ENCODE measurements at regions not wholly inside any gene's neighbourhood (a gene's known extent, or its start where the extent isn't known, plus 50 kb on each side); places are given as distances from the start of the nearest gene placed in this dataset.

DNA sequence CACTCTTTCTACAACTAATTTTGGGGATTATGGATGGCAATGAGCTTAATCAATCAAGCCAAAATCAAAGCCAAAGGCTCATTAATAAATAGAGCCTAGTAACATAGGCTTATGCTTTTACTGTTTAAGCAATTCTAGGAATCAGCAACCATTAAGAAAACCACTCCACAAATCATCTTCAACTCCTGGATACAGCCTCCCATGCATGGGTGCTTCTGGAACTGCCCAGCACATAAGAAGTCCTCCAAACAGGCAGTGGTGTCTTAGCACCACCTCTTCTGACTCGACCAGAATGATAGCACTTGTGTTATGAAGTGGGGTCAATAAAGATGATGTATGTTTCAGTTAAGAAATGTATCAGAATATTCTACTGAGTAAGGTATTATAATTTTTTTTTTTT is 104.4 kb upstream of the SERPINE2 start:
- TF ChIP-seq, protein P1, sequence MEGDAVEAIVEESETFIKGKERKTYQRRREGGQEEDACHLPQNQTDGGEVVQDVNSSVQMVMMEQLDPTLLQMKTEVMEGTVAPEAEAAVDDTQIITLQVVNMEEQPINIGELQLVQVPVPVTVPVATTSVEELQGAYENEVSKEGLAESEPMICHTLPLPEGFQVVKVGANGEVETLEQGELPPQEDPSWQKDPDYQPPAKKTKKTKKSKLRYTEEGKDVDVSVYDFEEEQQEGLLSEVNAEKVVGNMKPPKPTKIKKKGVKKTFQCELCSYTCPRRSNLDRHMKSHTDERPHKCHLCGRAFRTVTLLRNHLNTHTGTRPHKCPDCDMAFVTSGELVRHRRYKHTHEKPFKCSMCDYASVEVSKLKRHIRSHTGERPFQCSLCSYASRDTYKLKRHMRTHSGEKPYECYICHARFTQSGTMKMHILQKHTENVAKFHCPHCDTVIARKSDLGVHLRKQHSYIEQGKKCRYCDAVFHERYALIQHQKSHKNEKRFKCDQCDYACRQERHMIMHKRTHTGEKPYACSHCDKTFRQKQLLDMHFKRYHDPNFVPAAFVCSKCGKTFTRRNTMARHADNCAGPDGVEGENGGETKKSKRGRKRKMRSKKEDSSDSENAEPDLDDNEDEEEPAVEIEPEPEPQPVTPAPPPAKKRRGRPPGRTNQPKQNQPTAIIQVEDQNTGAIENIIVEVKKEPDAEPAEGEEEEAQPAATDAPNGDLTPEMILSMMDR (IDR thresholded peaks at IDR 0.05; ENCODE audit: low read depth, low read length) = no peak
- no peak for DNase-seq (ENCODE audit: extremely low read depth, low read depth)

DNA sequence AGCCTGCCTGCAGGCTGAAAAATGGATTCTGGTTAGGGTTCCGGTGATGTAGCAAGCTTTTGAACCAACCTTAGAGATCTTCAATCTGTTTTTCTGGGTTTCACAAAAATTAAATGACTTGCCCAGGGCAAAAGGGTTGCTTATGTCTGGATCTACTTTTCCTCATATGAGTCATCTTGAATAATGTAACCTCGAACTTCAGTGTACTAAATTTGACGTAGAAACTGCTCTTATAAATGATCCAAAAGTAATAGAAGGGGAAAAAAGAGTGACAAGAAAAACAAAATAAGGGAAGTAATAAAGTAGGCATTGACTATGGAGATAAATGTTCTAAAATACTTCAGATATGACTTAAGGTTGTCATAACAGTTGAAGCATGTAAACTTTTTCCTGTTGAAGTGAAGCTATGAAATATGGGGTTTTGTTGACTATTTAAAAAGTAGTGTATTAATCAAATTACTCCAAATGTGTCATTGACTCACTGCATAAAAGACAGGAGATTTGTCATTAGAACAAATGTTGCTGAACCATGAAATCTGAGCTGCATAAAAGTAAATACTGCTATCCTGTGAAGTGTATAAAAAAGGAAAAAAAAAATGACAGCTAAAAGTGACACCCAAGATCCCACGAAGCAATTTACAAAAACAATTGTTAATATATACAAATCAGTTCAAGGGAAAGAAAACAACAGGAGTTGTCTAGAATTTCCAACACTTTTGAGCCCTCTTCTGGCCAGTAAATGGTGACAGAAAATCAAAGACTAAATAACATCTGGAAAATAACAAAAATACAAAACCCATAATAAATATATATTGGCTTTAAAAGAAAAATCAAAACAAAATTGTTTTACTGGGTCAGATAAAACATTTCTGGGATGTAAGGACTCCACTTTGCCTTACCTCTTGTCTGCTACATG is 103.6 kb upstream of the SERPINE2 start:
- TF ChIP-seq, protein P1 (IDR thresholded peaks at IDR 0.05; ENCODE audit: low read depth, low read length) = no peak; the same call in 1 of the 2 replicates
- DNase-seq (ENCODE audit: extremely low read depth, low read depth) = no peak

GRCh38 chr2:224141304-224141703 is 102.2 kb upstream of the SERPINE2 start:
- DNase-seq (ENCODE audit: extremely low read depth, low read depth) = no peak
- TF ChIP-seq, protein P1 (IDR thresholded peaks at IDR 0.05; ENCODE audit: low read depth, low read length) = no peak

DNA sequence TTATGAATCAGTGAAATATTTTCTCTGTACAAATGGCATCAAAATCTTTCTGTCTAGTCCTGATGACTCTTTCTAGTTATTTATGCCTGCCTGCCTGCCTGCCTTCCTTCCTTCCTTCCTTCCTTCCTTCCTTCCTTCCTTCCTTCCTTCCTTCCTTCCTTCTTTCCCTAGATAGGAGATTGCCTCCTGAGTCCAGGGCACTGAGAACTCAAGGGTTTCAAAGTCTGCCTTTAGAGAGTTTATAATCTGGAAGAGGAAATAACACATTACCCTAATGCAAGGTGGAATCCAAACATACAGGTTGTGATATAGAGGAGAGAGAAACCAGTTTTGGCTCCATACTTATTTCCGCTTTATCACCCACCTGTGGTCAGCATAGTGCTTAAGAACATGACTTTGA is 98.1 kb upstream of the SERPINE2 start:
- TF ChIP-seq, protein P1 (IDR thresholded peaks at IDR 0.05; ENCODE audit: low read depth, low read length) = no peak
- DNase-seq (ENCODE audit: extremely low read depth, low read depth) = no peak

GRCh38 chr2:224136396-224136795 is 97.3 kb upstream of the SERPINE2 start:
- no peak for DNase-seq (ENCODE audit: extremely low read depth, low read depth)

GRCh38 chr2:224135881-224136280 is 96.8 kb upstream of the SERPINE2 start:
- TF ChIP-seq, protein P1 (IDR thresholded peaks at IDR 0.05; ENCODE audit: low read depth, low read length) = no peak
- no peak for DNase-seq (ENCODE audit: extremely low read depth, low read depth)

More at GRCh38 chr2:224136396-224136795, 97.3 kb upstream of the SERPINE2 start:
- TF ChIP-seq, protein P1 (IDR thresholded peaks at IDR 0.05; ENCODE audit: low read depth, low read length) = no peak

DNA sequence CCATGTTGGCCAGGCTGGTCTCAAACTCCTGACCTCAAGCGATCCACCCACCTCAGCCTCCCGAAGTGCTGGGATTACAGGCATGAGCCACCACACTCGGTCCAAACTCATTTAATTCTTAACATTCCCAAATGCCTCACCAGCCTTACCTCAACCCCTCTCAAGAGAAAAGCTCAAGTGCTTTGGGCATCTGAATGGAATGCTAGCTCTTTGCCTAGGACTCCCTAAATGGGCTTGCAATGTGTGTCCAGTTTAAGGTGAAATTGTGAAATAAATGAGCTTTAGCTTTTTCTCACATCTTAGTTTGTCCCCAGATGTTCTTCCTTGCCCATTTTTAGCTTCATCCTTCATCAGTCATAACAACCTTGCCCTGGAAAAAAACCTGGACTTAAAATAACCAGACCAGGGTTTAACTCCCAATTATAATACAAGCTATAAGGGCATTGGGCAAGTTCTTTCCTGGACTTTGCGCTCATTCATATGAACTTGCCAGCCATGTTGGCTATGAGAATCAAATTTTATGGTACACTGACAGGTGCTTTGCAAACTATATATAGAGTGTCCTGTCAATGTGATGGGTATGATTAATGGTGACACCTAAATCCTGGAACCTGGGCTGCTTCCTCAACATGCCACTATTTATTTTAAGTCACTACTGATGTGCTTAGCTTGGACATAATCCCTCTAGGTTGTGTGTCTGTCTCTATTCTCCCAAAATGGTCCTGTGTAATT is 95.1 kb upstream of the SERPINE2 start:
- no peak for DNase-seq (ENCODE audit: extremely low read depth, low read depth)
- TF ChIP-seq, protein P1 (IDR thresholded peaks at IDR 0.05; ENCODE audit: low read depth, low read length) = no peak

All from AG09319 (cell line).